Thyroid gland (tissue), 4 donors: ENCODE measurements at regions not wholly inside any gene's neighbourhood (a gene's known extent, or its start where the extent isn't known, plus 50 kb on each side); places are given as distances from the start of the nearest gene placed in this dataset.

Experiments
- POLR2A ChIP-seq, 2 donors: fragments of 450-650 bp; IDR thresholded peaks; one replicate each; pipeline ENCODE4 v1.6.1; 2017; ENCODE audit warnings: antibody characterized with exemption in 2 of 2, mild to moderate bottlenecking in 2 of 2, moderate library complexity in 1 of 2
- TF ChIP-seq, protein P1 (sequence below), 6 experiments: fragments of 200-600 bp in 3 of 6; fragments of 450-650 bp in 3 of 6; sonication (generic) in 3 of 6; IDR thresholded peaks; one replicate each; pipeline ENCODE4 v1.5.1; 2016 to 2019; ENCODE audit warnings: antibody characterized with exemption in 6 of 6, mild to moderate bottlenecking in 2 of 6, inconsistent platforms in 1 of 6, moderate library complexity in 1 of 6

DNA sequence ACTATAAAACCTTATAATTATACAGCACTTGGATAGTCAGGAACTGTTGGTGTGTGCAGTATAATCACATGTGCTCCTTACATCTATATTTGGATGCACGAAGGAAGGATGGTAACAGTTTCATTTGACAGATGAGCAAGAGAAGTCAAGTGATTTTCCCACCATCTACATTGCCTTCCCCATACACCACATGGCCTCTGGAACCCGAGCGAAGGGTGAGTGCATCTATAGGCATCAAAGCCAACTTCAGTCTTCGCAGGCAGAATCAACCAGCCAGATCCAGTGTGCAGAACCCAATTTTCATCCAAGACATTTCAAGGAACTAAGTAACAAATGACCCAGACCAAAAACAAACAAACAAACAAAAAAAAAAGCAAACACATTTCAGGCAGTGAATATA lies 85.1 kb upstream of the BLID start:
- TF ChIP-seq, protein P1, sequence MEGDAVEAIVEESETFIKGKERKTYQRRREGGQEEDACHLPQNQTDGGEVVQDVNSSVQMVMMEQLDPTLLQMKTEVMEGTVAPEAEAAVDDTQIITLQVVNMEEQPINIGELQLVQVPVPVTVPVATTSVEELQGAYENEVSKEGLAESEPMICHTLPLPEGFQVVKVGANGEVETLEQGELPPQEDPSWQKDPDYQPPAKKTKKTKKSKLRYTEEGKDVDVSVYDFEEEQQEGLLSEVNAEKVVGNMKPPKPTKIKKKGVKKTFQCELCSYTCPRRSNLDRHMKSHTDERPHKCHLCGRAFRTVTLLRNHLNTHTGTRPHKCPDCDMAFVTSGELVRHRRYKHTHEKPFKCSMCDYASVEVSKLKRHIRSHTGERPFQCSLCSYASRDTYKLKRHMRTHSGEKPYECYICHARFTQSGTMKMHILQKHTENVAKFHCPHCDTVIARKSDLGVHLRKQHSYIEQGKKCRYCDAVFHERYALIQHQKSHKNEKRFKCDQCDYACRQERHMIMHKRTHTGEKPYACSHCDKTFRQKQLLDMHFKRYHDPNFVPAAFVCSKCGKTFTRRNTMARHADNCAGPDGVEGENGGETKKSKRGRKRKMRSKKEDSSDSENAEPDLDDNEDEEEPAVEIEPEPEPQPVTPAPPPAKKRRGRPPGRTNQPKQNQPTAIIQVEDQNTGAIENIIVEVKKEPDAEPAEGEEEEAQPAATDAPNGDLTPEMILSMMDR (IDR thresholded peaks at IDR 0.05), result no peak
- TF ChIP-seq POLR2A (IDR thresholded peaks at IDR 0.05), result no peak
